Thyroid gland (tissue), 4 donors: ENCODE measurements at regions not wholly inside any gene's neighbourhood (a gene's known extent, or its start where the extent isn't known, plus 50 kb on each side); places are given as distances from the start of the nearest gene placed in this dataset.

ENCODE experiments used
- DNase-seq, 2 donors: peaks; one replicate each; pipeline ENCODE4 v3.0.0-alpha.2; 2019
- H3K27ac ChIP-seq, 3 donors: fragments of 200-600 bp; sonication (generic); 1 replicate in 2 of 3; 2 replicates in 1 of 3; pipeline ENCODE4 v1.5.1; 2016 to 2019; ENCODE audit warnings: mild to moderate bottlenecking in 1 of 3, moderate library complexity in 1 of 3
- H3K27me3 ChIP-seq: fragments of 200-600 bp; sonication (generic); one replicate; pipeline ENCODE4 v1.5.1; 2019
- H3K36me3 ChIP-seq, 2 donors: fragments of 200-600 bp; sonication (generic); one replicate each; pipeline ENCODE4 v1.5.1; 2016 to 2019
- H3K4me1 ChIP-seq, 2 donors: fragments of 200-600 bp; sonication (generic); one replicate each; pipeline ENCODE4 v1.5.1; 2017 to 2019
- H3K4me3 ChIP-seq, 3 donors: fragments of 200-600 bp; sonication (generic); replicated peaks in 1 of 3; 1 replicate in 2 of 3; 2 replicates in 1 of 3; pipeline ENCODE4 v1.5.1; 2016; ENCODE audit warnings: mild to moderate bottlenecking in 1 of 3
- H3K9me3 ChIP-seq: fragments of 200-600 bp; sonication (generic); one replicate; pipeline ENCODE4 v1.5.1; 2017
- CTCF ChIP-seq, 6 experiments: fragments of 200-600 bp in 3 of 6; fragments of 450-650 bp in 3 of 6; sonication (generic) in 3 of 6; IDR thresholded peaks; one replicate each; pipeline ENCODE4 v1.5.1; 2016 to 2019; ENCODE audit warnings: antibody characterized with exemption in 6 of 6, mild to moderate bottlenecking in 2 of 6, inconsistent platforms in 1 of 6, moderate library complexity in 1 of 6
- POLR2A ChIP-seq, 2 donors: fragments of 450-650 bp; IDR thresholded peaks; one replicate each; pipeline ENCODE4 v1.6.1; 2017; ENCODE audit warnings: antibody characterized with exemption in 2 of 2, mild to moderate bottlenecking in 2 of 2, moderate library complexity in 1 of 2
- WGBS, 2 donors: methylation state at CpG; one replicate each; pipeline ENCODE4 v1.1.5; 2017; 5-methylcytosine and 5-hydroxymethylcytosine counted together
- intact Hi-C: fragments of 100-400 bp; cut with DNase I; formaldehyde crosslinking; loops from one replicate; pipeline ENCODE4 v1.15.1; 2023

- H3K36me3 ChIP-seq, result no peaks in the 10 kb centered on the region
- no peaks in the 10 kb centered on the region for H3K4me1 ChIP-seq
- H3K4me3 ChIP-seq, result no peak overlapping the region
- TF ChIP-seq CTCF (IDR thresholded peaks at IDR 0.05) (no peak), POLR2A (IDR thresholded peaks at IDR 0.05) (no peak)
- no peaks in the 10 kb centered on the region for H3K27me3 ChIP-seq
- H3K27ac ChIP-seq, result no peak overlapping the region
- no peaks in the 10 kb centered on the region for H3K9me3 ChIP-seq
- DNase-seq, result no peak
- 93 to 94% methylated on average over 4 of the region's 4 CpGs for WGBS, 2 donors
- intact Hi-C loops, result no loop called here
These were observed 227.2 kb downstream of the BTG1 start for GRCh38 chr12:91918431-91918830.

GRCh38 chr12:91914701-91915100, 230.9 kb downstream of the BTG1 start:
- no peaks in the 10 kb centered on the region for H3K9me3 ChIP-seq
- TF ChIP-seq POLR2A (IDR thresholded peaks at IDR 0.05), result no peak
- TF ChIP-seq CTCF (IDR thresholded peaks at IDR 0.05), result no peak
- intact Hi-C loops, result no loop called here
- WGBS, 2 donors, result 98 to 99% methylated on average over 2 of the region's 2 CpGs
- H3K4me1 ChIP-seq, result no peaks in the 10 kb centered on the region
- no peak overlapping the region for H3K4me3 ChIP-seq
- H3K27ac ChIP-seq, result no peak overlapping the region
- no peaks in the 10 kb centered on the region for H3K27me3 ChIP-seq
- H3K36me3 ChIP-seq, result no peaks in the 10 kb centered on the region
- DNase-seq, result no peak

- Histone ChIP-seq H3K36me3 (no peaks in the 10 kb centered on the region), H3K4me3 (no peak overlapping the region), H3K9me3 (no peaks in the 10 kb centered on the region), H3K27ac (no peak overlapping the region), H3K27me3 (no peaks in the 10 kb centered on the region), H3K4me1 (no peaks in the 10 kb centered on the region)
- DNase-seq, result no peak
- TF ChIP-seq POLR2A (IDR thresholded peaks at IDR 0.05) (no peak), CTCF (IDR thresholded peaks at IDR 0.05) (no peak)
- 83 to 94% methylated on average over 4 of the region's 4 CpGs for WGBS, 2 donors
- intact Hi-C loops, result no loop called here
These were observed 232.0 kb downstream of the BTG1 start for GRCh38 chr12:91913651-91914050.

GRCh38 chr12:91913124-91913523, 232.5 kb downstream of the BTG1 start:
- Histone ChIP-seq H3K27ac (no peak overlapping the region), H3K4me3 (no peak overlapping the region), H3K27me3 (no peaks in the 10 kb centered on the region), H3K9me3 (no peaks in the 10 kb centered on the region), H3K4me1 (no peaks in the 10 kb centered on the region), H3K36me3 (no peaks in the 10 kb centered on the region)
- intact Hi-C loops, result no loop called here
- no peak for DNase-seq
- no peak for TF ChIP-seq POLR2A (IDR thresholded peaks at IDR 0.05)
- TF ChIP-seq CTCF (IDR thresholded peaks at IDR 0.05), result no peak

- Histone ChIP-seq H3K27ac (no peak overlapping the region), H3K36me3 (no peaks in the 10 kb centered on the region), H3K9me3 (no peaks in the 10 kb centered on the region), H3K27me3 (no peaks in the 10 kb centered on the region), H3K4me3 (no peak overlapping the region), H3K4me1 (no peaks in the 10 kb centered on the region)
- no peak for TF ChIP-seq CTCF (IDR thresholded peaks at IDR 0.05)
- TF ChIP-seq POLR2A (IDR thresholded peaks at IDR 0.05), result no peak
- WGBS, 2 donors, result 95 to 100% methylated on average over 1 of the region's 1 CpG
- DNase-seq, result no peak
- intact Hi-C loops, result no loop called here
These were observed 233.5 kb downstream of the BTG1 start for GRCh38 chr12:91912178-91912577.
